ENCODE measurements at regions not wholly inside any gene's neighbourhood (a gene's known extent, or its start where the extent isn't known, plus 50 kb on each side); places are given as distances from the start of the nearest gene placed in this dataset.

GRCh38 chr9:7394002-7394774 lies 405.4 kb downstream of the DMAC1 start:
- DNase-seq (ENCODE audit: low read depth), result no peak

- DNase-seq (ENCODE audit: low read depth), result no peak
These were observed 407.4 kb downstream of the DMAC1 start for GRCh38 chr9:7392148-7392547.

- no peak for DNase-seq (ENCODE audit: low read depth)
These were observed 410.8 kb downstream of the DMAC1 start for GRCh38 chr9:7388755-7389154.

GRCh38 chr9:7387840-7388239 lies 411.7 kb downstream of the DMAC1 start:
- no peak for DNase-seq (ENCODE audit: low read depth)

GRCh38 chr9:7382304-7382703 lies 417.3 kb downstream of the DMAC1 start:
- no peak for DNase-seq (ENCODE audit: low read depth)

GRCh38 chr9:7377489-7377888 lies 422.1 kb downstream of the DMAC1 start:
- no peak for DNase-seq (ENCODE audit: low read depth)

- DNase-seq (ENCODE audit: low read depth), result no peak
These were observed 422.7 kb downstream of the DMAC1 start for GRCh38 chr9:7376833-7377232.

- DNase-seq (ENCODE audit: low read depth), result no peak
These were observed 423.4 kb downstream of the DMAC1 start for GRCh38 chr9:7376213-7376612.

- no peak for DNase-seq (ENCODE audit: low read depth)
These were observed 424.5 kb downstream of the DMAC1 start for GRCh38 chr9:7375013-7375511.

- no peak for DNase-seq (ENCODE audit: low read depth)
These were observed 428.6 kb downstream of the DMAC1 start for GRCh38 chr9:7370988-7371387.

- no peak for DNase-seq (ENCODE audit: low read depth)
These were observed 429.2 kb downstream of the DMAC1 start for GRCh38 chr9:7370381-7370780.

- DNase-seq (ENCODE audit: low read depth), result no peak
These were observed 430.2 kb downstream of the DMAC1 start for GRCh38 chr9:7369384-7369821.

GRCh38 chr9:7368410-7369292 lies 430.9 kb downstream of the DMAC1 start:
- peak; percentile 42 for DNase-seq (ENCODE audit: low read depth)

GRCh38 chr9:7367726-7368125 lies 431.9 kb downstream of the DMAC1 start:
- no peak for DNase-seq (ENCODE audit: low read depth)

GRCh38 chr9:7366121-7366520 lies 433.5 kb downstream of the DMAC1 start:
- DNase-seq (ENCODE audit: low read depth), result no peak

GRCh38 chr9:7363777-7364477 lies 435.7 kb downstream of the DMAC1 start:
- no peak for DNase-seq (ENCODE audit: low read depth)

GRCh38 chr9:7360513-7360912 lies 439.1 kb downstream of the DMAC1 start:
- DNase-seq (ENCODE audit: low read depth), result peak; percentile 3

GRCh38 chr9:7358876-7359275 lies 440.7 kb downstream of the DMAC1 start:
- DNase-seq (ENCODE audit: low read depth), result no peak

GRCh38 chr9:7354704-7355103 lies 444.9 kb downstream of the DMAC1 start:
- no peak for DNase-seq (ENCODE audit: low read depth)

- no peak for DNase-seq (ENCODE audit: low read depth)
These were observed 450.9 kb downstream of the DMAC1 start for GRCh38 chr9:7348692-7349091.

- DNase-seq (ENCODE audit: low read depth), result no peak
These were observed 452.0 kb downstream of the DMAC1 start for GRCh38 chr9:7347556-7347955.

GRCh38 chr9:7346144-7346543 lies 453.4 kb downstream of the DMAC1 start:
- no peak for DNase-seq (ENCODE audit: low read depth)
